HUES48 (cell line): ENCODE measurements at regions not wholly inside any gene's neighbourhood (a gene's known extent, or its start where the extent isn't known, plus 50 kb on each side); places are given as distances from the start of the nearest gene placed in this dataset.

Source experiments
- H3K27ac ChIP-seq: one replicate; pipeline ENCODE4 v1.7.0; 2013; ENCODE audit warnings: low read depth, low read length, inconsistent platforms
- H3K27me3 ChIP-seq: 2 replicates; pipeline ENCODE4 v1.6.1; 2013; ENCODE audit warnings: mild to moderate bottlenecking, low read length; ENCODE audit not compliant: control insufficient read depth, insufficient read depth
- H3K36me3 ChIP-seq: 2 replicates; pipeline ENCODE4 v1.6.1; 2013; ENCODE audit warnings: low read length; ENCODE audit not compliant: control insufficient read depth, insufficient read depth
- H3K4me1 ChIP-seq: 2 replicates; pipeline ENCODE4 v1.6.1; 2013; ENCODE audit warnings: mild to moderate bottlenecking, low read length; ENCODE audit not compliant: control insufficient read depth, insufficient read depth
- H3K4me3 ChIP-seq: 2 replicates; pipeline ENCODE4 v1.5.1; 2013; ENCODE audit warnings: mild to moderate bottlenecking, low read depth, low read length
- H3K9ac ChIP-seq: 2 replicates; pipeline ENCODE4 v1.6.1; 2013; ENCODE audit warnings: mild to moderate bottlenecking, low read depth, low read length, moderate library complexity
- H3K9me3 ChIP-seq: 2 replicates; pipeline ENCODE4 v1.6.1; 2013; ENCODE audit warnings: low read length; ENCODE audit not compliant: control insufficient read depth, insufficient read depth

DNA sequence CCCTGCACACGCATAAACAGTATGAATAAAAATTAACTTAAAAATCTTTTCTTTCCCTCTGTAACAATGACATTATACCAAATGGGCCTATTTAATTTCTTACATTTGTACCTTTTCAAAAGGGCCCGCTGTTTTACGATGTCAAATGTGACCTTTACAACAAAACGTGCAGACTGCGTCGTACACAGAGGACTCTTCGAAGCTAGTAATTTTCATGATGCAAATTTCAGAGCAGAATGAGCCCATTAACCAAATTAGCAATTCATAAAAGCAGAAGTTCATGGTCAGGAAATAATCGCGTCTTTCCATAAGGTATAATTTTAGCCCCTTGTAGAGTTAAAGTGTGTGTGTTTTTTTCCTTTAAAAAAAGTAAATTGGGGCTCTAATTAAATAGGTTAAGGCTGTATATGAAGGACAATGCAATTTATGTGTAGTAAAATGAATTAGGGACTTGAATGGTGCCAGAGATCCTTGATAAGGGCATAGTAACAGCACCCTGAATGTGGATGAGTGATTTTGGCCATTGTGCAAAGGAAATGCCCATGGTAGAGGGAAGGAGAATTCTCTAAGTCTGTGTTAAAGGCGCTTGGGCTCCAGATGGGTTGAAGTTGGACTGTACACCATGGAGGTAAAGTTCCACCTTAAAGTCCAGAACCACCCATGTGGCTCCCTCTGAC, 546.4 kb upstream of the EEF2KMT start:
- no peak overlapping the region for H3K4me3 ChIP-seq
- H3K4me1 ChIP-seq, result 0 out of 2 replicates have a peak, but pooled peaks cover 7% of the 10 kb centered on the region
- no peaks in the 10 kb centered on the region for H3K27me3 ChIP-seq
- no peaks in the 10 kb centered on the region for H3K36me3 ChIP-seq
- H3K27ac ChIP-seq, result no peak overlapping the region
- no peak overlapping the region for H3K9ac ChIP-seq
- no peaks in the 10 kb centered on the region for H3K9me3 ChIP-seq

DNA sequence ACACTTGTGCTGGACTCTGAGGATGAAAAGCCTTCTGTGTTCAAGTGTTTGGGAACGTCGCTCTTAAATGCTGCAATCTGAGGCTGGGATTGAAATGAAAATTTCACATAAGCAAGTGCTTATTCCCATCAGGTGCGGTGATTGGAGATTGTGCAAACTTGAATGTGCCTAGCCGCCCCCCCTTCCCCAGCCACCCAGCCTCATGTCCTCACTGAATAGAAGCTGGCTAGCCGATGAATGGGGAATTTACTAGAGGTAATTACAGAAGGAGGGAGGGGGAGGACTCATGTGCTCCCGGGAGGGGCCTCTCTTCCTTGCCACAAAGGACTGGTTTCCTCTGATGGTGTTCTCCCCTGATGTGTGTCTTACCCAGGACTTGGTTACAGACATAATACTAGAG, 544.8 kb upstream of the EEF2KMT start:
- Histone ChIP-seq H3K27ac (no peak overlapping the region), H3K9me3 (no peaks in the 10 kb centered on the region), H3K4me1 (0 out of 2 replicates have a peak, but pooled peaks cover 7% of the 10 kb centered on the region), H3K9ac (no peak overlapping the region), H3K27me3 (no peaks in the 10 kb centered on the region), H3K36me3 (no peaks in the 10 kb centered on the region), H3K4me3 (no peak overlapping the region)

DNA sequence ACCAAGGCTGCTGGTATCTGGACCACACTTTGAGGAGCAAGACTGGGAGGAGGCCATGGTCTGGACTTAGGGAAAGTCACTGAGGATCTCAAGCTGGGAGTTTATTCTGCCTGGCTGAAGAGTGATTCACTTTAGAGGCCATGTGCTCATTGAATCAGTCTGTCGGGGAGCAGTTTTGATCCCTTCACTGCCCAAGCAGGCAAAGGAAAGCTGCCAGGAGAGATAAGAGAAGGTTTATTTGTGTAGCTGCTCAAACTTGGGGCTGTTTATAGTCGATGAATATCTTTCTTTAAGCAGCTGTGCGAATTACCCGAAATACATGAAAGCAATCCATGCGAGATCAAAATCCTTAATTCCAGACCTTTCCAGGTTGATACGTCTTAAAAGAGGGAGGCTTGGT, 544.4 kb upstream of the EEF2KMT start:
- Histone ChIP-seq H3K9me3 (no peaks in the 10 kb centered on the region), H3K27ac (no peak overlapping the region), H3K36me3 (no peaks in the 10 kb centered on the region), H3K4me1 (0 out of 2 replicates have a peak, but pooled peaks cover 7% of the 10 kb centered on the region), H3K27me3 (no peaks in the 10 kb centered on the region), H3K4me3 (no peak overlapping the region), H3K9ac (no peak overlapping the region)

DNA sequence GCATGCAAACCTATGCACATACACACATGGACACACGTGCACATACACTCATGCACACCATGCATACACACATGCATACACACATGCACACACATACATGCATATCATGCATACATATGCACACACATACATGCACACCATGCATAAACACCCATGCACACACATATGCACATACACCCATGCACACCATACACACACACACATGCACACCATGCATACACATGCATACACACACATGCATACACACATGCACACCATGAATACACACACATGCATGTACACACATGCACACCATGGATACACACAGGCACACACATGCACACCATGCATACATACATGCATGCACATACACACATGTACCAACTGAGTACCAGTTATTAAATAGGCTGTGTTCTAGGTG, 543.3 kb upstream of the EEF2KMT start:
- H3K27ac ChIP-seq, result no peak overlapping the region
- H3K4me1 ChIP-seq, result 0 out of 2 replicates have a peak, but pooled peaks cover 7% of the 10 kb centered on the region
- no peaks in the 10 kb centered on the region for H3K9me3 ChIP-seq
- H3K9ac ChIP-seq, result no peak overlapping the region
- no peaks in the 10 kb centered on the region for H3K36me3 ChIP-seq
- H3K27me3 ChIP-seq, result no peaks in the 10 kb centered on the region
- no peak overlapping the region for H3K4me3 ChIP-seq

DNA sequence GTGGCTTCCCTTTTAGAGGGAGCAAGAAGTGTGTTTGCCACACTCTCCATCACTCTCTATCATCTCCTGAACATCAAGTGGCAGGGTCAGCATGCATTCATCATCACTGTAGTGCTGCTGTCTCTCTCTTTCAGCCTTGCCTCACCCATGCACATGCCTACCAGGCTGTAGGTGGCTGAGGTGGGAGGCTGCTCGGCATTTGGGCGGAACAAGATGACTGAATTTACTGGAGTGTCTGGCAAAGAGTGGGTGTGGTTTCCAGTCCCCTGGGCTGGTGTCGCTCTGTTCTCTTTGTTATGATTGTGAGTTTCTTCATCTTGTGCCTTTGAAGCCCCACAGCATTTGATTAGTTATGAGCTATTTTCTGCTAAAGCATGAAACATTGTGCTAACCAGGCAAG, 541.9 kb upstream of the EEF2KMT start:
- H3K9me3 ChIP-seq, result no peaks in the 10 kb centered on the region
- H3K27ac ChIP-seq, result no peak overlapping the region
- H3K4me1 ChIP-seq, result peaks cover 13% of the 10 kb centered on the region; the same call in 1 of the 2 replicates
- no peak overlapping the region for H3K4me3 ChIP-seq
- no peaks in the 10 kb centered on the region for H3K27me3 ChIP-seq
- no peak overlapping the region for H3K9ac ChIP-seq
- H3K36me3 ChIP-seq, result no peaks in the 10 kb centered on the region

DNA sequence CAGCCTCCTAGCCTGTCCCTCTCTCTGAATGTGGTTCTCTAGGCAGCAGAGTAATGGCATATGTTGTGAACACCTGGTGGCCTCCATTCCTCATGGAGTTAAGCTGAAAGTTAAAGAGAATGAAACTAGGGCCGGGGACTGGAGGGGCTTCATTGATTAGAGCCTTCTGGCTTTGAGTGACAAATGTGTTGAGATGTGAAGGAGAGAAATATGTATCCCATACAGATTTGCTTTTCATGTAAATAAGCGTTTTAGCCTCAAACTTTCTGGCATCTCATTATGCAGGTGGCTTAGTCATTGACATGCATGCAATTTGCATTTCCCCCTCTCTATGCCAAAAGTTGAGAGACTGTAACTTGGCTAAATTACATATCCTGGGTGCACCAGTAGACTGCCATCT, 537.7 kb upstream of the EEF2KMT start:
- Histone ChIP-seq H3K4me1 (peaks cover 5% of the 10 kb centered on the region; the same call in 1 of the 2 replicates), H3K9me3 (no peaks in the 10 kb centered on the region), H3K36me3 (no peaks in the 10 kb centered on the region), H3K27ac (no peak overlapping the region), H3K4me3 (no peak overlapping the region), H3K27me3 (no peaks in the 10 kb centered on the region), H3K9ac (no peak overlapping the region)

DNA sequence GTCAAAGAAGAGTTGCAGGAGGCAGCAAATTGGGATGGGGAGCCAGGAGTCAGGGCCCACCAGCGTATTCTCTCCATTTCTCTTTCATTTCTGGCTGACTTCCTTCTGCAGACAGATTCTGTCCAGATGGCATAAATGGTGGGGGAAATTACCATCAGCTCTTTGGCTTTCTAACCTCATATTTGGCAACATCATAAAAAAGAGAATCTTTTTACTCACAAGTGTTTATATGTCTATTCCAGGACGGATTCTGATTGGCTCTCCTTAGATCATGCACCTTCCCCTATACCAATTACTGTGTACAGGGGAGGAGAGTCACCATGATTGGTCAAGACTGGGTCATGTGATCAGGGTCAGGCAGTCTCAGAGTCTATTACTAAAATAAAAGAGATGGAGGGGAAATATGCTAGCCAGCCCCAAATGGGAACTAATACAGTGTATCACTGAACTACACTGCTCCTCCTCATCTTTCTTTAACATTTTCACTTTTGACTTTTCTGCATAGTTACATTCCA, 537.1 kb upstream of the EEF2KMT start:
- H3K36me3 ChIP-seq, result no peaks in the 10 kb centered on the region
- H3K9me3 ChIP-seq, result no peaks in the 10 kb centered on the region
- H3K9ac ChIP-seq, result no peak overlapping the region
- H3K4me1 ChIP-seq, result peaks cover 5% of the 10 kb centered on the region; the same call in 1 of the 2 replicates
- H3K27me3 ChIP-seq, result no peaks in the 10 kb centered on the region
- H3K27ac ChIP-seq, result no peak overlapping the region
- H3K4me3 ChIP-seq, result no peak overlapping the region

DNA sequence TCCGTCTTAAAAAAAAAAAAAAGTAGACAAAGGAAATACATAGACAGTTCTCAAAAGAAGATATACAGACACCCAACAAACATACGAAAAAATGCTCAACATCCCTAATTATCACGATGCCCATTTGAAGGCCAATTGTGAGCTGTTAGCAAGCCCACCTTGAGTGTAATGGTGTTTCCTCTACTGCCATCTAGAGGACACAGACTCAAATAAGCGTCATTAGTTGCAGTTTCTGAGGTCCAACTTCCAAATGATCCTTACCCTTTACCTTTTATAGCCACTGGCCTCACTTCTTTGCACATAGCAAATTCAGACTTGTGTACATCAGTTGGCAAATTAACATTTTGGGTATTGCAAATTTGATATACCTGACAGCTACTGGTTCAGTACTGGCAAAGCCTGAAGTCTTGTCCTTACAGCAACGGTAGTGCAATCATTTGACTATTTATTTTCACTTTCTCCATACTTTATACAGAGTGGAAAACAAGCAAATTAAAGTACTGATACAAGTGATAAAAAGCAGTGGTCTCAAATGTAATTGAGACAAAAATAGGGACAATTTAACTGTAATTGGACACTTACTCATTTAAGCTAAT, 536.3 kb upstream of the EEF2KMT start:
- peaks cover 5% of the 10 kb centered on the region; the same call in 1 of the 2 replicates for H3K4me1 ChIP-seq
- no peak overlapping the region for H3K27ac ChIP-seq
- H3K36me3 ChIP-seq, result no peaks in the 10 kb centered on the region
- H3K27me3 ChIP-seq, result no peaks in the 10 kb centered on the region
- no peak overlapping the region for H3K4me3 ChIP-seq
- H3K9ac ChIP-seq, result no peak overlapping the region
- H3K9me3 ChIP-seq, result no peaks in the 10 kb centered on the region

DNA sequence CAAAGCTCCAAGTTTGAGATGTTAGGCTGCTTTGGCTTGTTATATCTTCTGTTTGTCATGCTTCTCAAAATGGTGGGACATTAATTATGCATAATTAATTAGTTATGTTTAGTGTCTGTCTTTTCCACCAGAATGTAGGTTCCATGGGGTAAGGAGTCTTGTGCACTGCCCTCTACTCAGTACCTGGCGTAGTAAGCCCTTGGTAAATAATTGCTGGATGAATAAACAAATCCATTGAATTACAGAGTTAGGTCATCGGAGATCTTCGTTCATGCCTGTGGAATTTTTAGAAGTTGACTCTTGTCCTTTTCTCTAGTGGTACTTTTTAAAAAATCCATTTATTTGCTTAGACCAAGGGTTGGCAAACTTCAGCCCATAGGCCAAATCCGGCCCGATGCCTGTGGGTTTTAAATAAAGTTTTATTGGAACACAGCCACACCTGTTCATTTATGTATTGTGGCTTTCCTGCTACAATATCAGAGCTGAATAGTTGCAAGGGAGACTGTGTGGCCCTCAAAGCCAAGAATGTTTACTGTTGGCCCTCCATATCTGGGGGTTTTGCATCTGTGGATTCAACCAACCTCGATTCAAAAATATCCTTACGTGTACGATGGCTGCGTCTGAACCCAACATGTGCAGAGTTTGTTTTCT, 524.8 kb upstream of the EEF2KMT start:
- Histone ChIP-seq H3K27me3 (no peaks in the 10 kb centered on the region), H3K36me3 (no peaks in the 10 kb centered on the region), H3K27ac (no peak overlapping the region), H3K9me3 (no peaks in the 10 kb centered on the region), H3K4me3 (no peak overlapping the region), H3K4me1 (no peaks in the 10 kb centered on the region; the same call in 1 of the 2 replicates), H3K9ac (no peak overlapping the region)

DNA sequence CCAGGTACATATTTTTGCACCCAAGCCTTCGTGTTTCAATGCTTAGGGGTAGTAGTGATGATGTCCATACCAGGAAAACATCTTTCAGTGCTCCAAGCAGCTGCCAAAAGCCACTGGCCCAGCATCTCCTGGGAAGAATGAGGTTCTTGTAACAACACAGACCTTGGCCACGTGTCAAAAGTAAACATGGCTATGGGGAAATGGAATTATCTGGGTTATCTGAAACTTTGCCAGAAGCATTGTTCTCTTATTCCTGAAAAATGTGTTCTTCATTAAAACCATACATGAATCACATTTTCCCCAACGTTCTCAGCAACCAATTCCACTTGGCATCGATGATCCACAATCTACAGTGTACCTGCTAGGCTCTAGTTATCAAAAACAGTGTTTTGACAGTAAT, 524.2 kb upstream of the EEF2KMT start:
- Histone ChIP-seq H3K27me3 (no peaks in the 10 kb centered on the region), H3K4me3 (no peak overlapping the region), H3K9me3 (no peaks in the 10 kb centered on the region), H3K27ac (no peak overlapping the region), H3K9ac (no peak overlapping the region), H3K4me1 (no peaks in the 10 kb centered on the region; the same call in 1 of the 2 replicates), H3K36me3 (no peaks in the 10 kb centered on the region)

DNA sequence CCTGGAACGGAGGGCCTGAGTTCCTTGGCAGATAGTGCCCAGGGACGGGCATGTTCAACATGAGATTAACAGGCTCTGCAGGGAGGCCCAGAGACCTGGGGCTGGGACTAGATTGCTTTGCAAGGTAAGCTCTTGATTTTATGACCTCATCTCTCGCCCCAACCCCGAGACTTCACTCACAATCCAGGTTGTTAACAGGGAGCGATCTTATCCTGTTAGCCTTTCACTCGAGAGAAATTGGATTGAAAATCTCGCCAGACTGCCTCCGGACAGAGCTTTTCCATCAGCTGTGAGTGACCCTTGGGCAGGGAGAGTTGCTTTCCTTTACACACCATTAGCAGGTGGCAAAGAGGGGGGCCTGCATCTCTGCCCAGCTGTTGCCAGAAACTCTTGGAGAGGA, 521.7 kb upstream of the EEF2KMT start:
- no peaks in the 10 kb centered on the region for H3K27me3 ChIP-seq
- no peak overlapping the region for H3K9ac ChIP-seq
- H3K4me3 ChIP-seq, result no peak overlapping the region
- no peaks in the 10 kb centered on the region for H3K36me3 ChIP-seq
- H3K27ac ChIP-seq, result no peak overlapping the region
- no peaks in the 10 kb centered on the region for H3K9me3 ChIP-seq
- no peaks in the 10 kb centered on the region; the same call in 1 of the 2 replicates for H3K4me1 ChIP-seq
